Smooth muscle cell (in vitro differentiated cells): ENCODE measurements at regions not wholly inside any gene's neighbourhood (a gene's known extent, or its start where the extent isn't known, plus 50 kb on each side); places are given as distances from the start of the nearest gene placed in this dataset.

Experiments used
- DNase-seq: peaks from one replicate; lab custom pipeline; 2025; ENCODE audit not compliant: unreplicated experiment; lab: John Stamatoyannopoulos, UW
- H2AFZ ChIP-seq: fragments of 200-600 bp; sonication (generic); 2 replicates; pipeline ENCODE4 v1.6.0; 2016; ENCODE audit warnings: antibody characterized with exemption, low read depth, mild to moderate bottlenecking
- H3F3A ChIP-seq: fragments of 200-600 bp; sonication (generic); 2 replicates; pipeline ENCODE4 v1.6.0; 2017; ENCODE audit warnings: antibody characterized with exemption, low read depth
- H3K27ac ChIP-seq: fragments of 200-600 bp; sonication (generic); 2 replicates; pipeline ENCODE4 v1.5.1; 2016; ENCODE audit warnings: low read depth, mild to moderate bottlenecking
- H3K27me3 ChIP-seq: fragments of 200-600 bp; sonication (generic); 2 replicates; pipeline ENCODE4 v1.6.1; 2016; ENCODE audit warnings: low read depth, mild to moderate bottlenecking
- H3K36me3 ChIP-seq: fragments of 200-600 bp; sonication (generic); 2 replicates; pipeline ENCODE4 v1.5.1; 2016; ENCODE audit warnings: low read depth
- H3K4me1 ChIP-seq: fragments of 200-600 bp; sonication (generic); 2 replicates; pipeline ENCODE4 v1.5.1; 2016; ENCODE audit warnings: low read depth
- H3K4me2 ChIP-seq: fragments of 200-600 bp; sonication (generic); 2 replicates; pipeline ENCODE4 v1.6.0; 2016; ENCODE audit warnings: mild to moderate bottlenecking
- H3K4me3 ChIP-seq: fragments of 200-600 bp; sonication (generic); 2 replicates; pipeline ENCODE4 v1.5.1; 2016; ENCODE audit warnings: mild to moderate bottlenecking
- H3K79me2 ChIP-seq: fragments of 200-600 bp; sonication (generic); 2 replicates; pipeline ENCODE4 v1.6.0; 2016; ENCODE audit warnings: low read depth, mild to moderate bottlenecking
- H3K9ac ChIP-seq: fragments of 200-600 bp; sonication (generic); 2 replicates; pipeline ENCODE4 v1.6.0; 2016; ENCODE audit warnings: low read depth
- H3K9me3 ChIP-seq: fragments of 200-600 bp; sonication (generic); replicated peaks from 2 replicates; pipeline ENCODE4 v1.5.1; 2016; ENCODE audit warnings: low read depth
- H4K20me1 ChIP-seq: fragments of 200-600 bp; sonication (generic); 2 replicates; pipeline ENCODE4 v1.6.0; 2016; ENCODE audit warnings: low read depth
- CTCF ChIP-seq: fragments of 200-600 bp; sonication (generic); IDR thresholded peaks from 2 replicates; pipeline ENCODE4 v1.5.1; 2017; ENCODE audit warnings: borderline replicate concordance, mild to moderate bottlenecking, antibody characterized with exemption; ENCODE audit not compliant: insufficient read depth, poor library complexity, severe bottlenecking
- WGBS: methylation state at CpG from one replicate; pipeline ENCODE4 v1.1.7; 2016; ENCODE audit warnings: low lambda C conversion rate; 5-methylcytosine and 5-hydroxymethylcytosine counted together

GRCh38 chr4:123904882-123905281 lies 508.3 kb downstream of the SPRY1 start:
- no peak overlapping the region for H2AFZ ChIP-seq
- H3K9ac ChIP-seq: no peak overlapping the region
- no peak overlapping the region for H3K27ac ChIP-seq
- no peaks in the 10 kb centered on the region for H4K20me1 ChIP-seq
- no peak for DNase-seq
- H3K9me3 ChIP-seq: no peaks in the 10 kb centered on the region
- no peaks in the 10 kb centered on the region for H3K4me1 ChIP-seq
- H3K27me3 ChIP-seq: no peaks in the 10 kb centered on the region
- 86% methylated on average over 1 of the region's 1 CpG for WGBS
- H3K36me3 ChIP-seq: no peaks in the 10 kb centered on the region
- no peaks in the 10 kb centered on the region for H3F3A ChIP-seq
- no peak for TF ChIP-seq CTCF
- no peaks in the 10 kb centered on the region for H3K79me2 ChIP-seq
- H3K4me3 ChIP-seq: no peak overlapping the region
- H3K4me2 ChIP-seq: no peak overlapping the region

GRCh38 chr4:123913598-123913997 lies 517.0 kb downstream of the SPRY1 start:
- no peak for DNase-seq
- no peaks in the 10 kb centered on the region for H3K27me3 ChIP-seq
- H3K36me3 ChIP-seq: no peaks in the 10 kb centered on the region
- H3K79me2 ChIP-seq: no peaks in the 10 kb centered on the region
- no peaks in the 10 kb centered on the region for H4K20me1 ChIP-seq
- H2AFZ ChIP-seq: no peak overlapping the region
- H3K4me1 ChIP-seq: no peaks in the 10 kb centered on the region
- H3K9ac ChIP-seq: no peak overlapping the region
- H3F3A ChIP-seq: no peaks in the 10 kb centered on the region
- no peaks in the 10 kb centered on the region for H3K9me3 ChIP-seq
- no peak overlapping the region for H3K4me3 ChIP-seq
- H3K27ac ChIP-seq: no peak overlapping the region
- H3K4me2 ChIP-seq: no peak overlapping the region
- TF ChIP-seq CTCF: no peak

- no peak overlapping the region for H3K9ac ChIP-seq
- H3K36me3 ChIP-seq: no peaks in the 10 kb centered on the region
- H3K4me3 ChIP-seq: no peak overlapping the region
- no peak overlapping the region for H2AFZ ChIP-seq
- WGBS: 89% methylated on average over 2 of the region's 2 CpGs
- no peaks in the 10 kb centered on the region for H3K9me3 ChIP-seq
- H4K20me1 ChIP-seq: no peaks in the 10 kb centered on the region
- no peaks in the 10 kb centered on the region for H3K79me2 ChIP-seq
- H3K4me1 ChIP-seq: no peaks in the 10 kb centered on the region
- H3K4me2 ChIP-seq: no peak overlapping the region
- TF ChIP-seq CTCF: no peak
- H3K27ac ChIP-seq: no peak overlapping the region
- no peaks in the 10 kb centered on the region for H3F3A ChIP-seq
- no peak for DNase-seq
- H3K27me3 ChIP-seq: no peaks in the 10 kb centered on the region
Measured at GRCh38 chr4:123916821-123917220, 520.2 kb downstream of the SPRY1 start.

- Histone ChIP-seq H3K4me1 (no peaks in the 10 kb centered on the region), H3K27ac (no peak overlapping the region), H3F3A (no peaks in the 10 kb centered on the region), H3K9ac (no peak overlapping the region), H3K36me3 (no peaks in the 10 kb centered on the region), H3K9me3 (no peaks in the 10 kb centered on the region), H4K20me1 (no peaks in the 10 kb centered on the region), H3K4me3 (no peak overlapping the region), H3K4me2 (no peak overlapping the region), H3K79me2 (no peaks in the 10 kb centered on the region), H3K27me3 (no peaks in the 10 kb centered on the region), H2AFZ (peak overlapping the region; percentile 59)
- 84% methylated on average over 4 of the region's 4 CpGs for WGBS
- no peak for TF ChIP-seq CTCF
- DNase-seq: no peak
Measured at GRCh38 chr4:123919576-123920098, 523.0 kb downstream of the SPRY1 start.
